ENCODE measurements at regions not wholly inside any gene's neighbourhood (a gene's known extent, or its start where the extent isn't known, plus 50 kb on each side); places are given as distances from the start of the nearest gene placed in this dataset.

DNA sequence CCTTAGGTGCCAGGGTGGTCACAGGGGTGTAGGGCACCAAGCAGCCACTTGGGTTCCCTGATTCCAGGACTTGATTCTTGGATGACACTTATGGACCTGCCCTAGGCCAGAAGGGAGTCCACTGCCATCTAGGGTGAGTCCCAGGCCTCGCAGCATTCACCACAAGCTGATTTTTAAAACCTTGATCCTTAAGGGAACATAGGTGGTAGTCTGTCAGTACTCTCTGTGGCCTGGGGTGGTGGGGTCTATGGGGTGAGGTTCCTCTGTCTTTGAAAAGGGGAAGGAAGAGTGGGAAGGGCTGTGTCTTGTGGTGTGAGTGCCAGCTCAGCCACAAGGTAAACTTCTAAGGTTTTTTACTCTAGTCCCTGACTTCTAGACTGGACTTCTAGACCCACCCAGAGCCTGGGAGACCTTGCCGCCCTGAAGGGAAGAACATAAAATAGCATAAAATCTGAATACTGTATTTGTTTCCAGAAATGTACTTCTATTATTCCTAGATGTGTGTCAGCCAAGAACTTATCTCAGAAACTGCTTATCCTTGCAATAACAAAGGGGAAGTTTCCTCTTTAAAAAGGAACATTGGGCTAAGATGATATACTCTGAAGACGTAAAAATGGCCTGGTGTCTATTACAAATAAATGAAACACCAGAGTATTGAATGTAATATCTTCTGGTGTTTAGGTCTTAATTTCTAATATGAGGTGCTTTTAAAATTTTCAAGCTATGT lies 757.3 kb downstream of the LTN1 start:
- DNase-seq (ENCODE audit: low read depth in 2 of 2), result no peak

DNA sequence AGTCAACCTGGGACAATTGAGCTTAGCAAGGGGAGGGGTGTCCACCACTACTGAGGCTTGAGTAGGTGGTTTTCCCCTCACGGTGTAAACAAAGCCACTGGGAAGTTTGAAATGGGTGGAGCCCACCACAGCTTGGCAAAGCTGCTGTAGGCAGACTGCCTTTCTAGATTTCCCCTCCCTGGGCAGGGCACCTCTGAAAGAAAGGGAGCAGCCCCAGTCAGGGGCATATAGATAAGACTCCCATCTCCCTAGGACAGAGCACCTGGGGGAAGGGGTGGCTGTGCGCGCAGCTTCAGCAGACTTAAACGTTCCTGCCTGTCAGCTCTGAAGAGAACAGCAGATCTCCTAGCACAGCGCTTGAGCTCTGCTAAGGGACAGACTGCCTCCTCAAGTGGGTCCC lies 758.4 kb downstream of the LTN1 start:
- DNase-seq (ENCODE audit: low read depth in 2 of 2), result no peak

DNA sequence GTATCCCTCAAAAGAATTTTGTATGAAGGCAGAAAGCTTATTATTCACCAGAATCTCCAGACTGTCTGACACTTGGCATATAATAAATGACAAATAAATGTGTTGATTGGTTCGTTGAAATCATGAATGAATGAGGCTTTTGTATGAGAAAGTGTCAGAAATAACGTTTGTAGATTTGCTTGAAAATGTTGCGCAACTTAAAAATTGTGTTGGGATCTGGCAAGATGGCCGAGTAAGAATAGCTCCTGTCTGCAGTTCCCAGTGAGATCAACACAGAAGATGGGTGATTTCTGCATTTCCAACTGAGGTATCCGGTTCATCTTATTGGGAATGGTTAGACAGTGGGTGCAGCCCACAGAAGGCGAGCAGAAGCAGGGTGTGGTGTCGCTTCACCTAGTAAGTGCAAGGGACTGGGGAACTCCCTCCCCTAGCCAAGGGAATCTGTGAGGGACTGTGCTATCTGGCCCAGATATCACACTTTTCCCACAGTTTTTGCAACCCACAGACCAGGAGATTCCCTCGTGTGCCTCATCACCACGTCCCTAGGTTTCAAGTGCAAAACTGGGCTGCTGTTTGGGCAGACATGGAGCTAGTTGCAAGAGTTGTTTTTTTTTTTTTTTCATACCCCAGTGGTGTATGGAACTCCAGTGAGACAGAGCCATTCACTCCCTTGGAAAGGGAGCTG lies 759.0 kb downstream of the LTN1 start:
- no peak for DNase-seq (ENCODE audit: low read depth in 2 of 2)

GRCh38 chr21:28230559-28230958 lies 762.1 kb downstream of the LTN1 start:
- DNase-seq (ENCODE audit: low read depth in 2 of 2), result no peak

- no peak for DNase-seq (ENCODE audit: low read depth in 2 of 2)
Measured at GRCh38 chr21:28229814-28230213, 762.9 kb downstream of the LTN1 start.

DNA sequence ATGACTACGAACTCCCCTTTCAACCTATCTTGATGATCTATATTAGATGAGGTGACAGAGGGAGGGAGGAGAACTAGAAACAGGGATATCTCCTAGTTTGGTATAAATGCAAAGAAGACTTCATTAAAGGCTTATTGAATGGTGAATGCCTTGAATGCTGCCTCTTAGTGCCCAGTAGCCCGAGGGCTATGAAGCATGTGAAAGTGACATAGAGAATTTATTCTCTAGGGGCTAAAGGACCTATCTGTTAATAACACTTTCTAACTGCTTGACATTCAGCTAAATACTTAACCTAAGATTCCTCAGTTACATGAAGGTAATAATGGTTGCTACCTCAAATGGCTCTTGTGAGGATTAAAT lies 764.1 kb downstream of the LTN1 start:
- no peak for DNase-seq (ENCODE audit: low read depth in 2 of 2)

DNA sequence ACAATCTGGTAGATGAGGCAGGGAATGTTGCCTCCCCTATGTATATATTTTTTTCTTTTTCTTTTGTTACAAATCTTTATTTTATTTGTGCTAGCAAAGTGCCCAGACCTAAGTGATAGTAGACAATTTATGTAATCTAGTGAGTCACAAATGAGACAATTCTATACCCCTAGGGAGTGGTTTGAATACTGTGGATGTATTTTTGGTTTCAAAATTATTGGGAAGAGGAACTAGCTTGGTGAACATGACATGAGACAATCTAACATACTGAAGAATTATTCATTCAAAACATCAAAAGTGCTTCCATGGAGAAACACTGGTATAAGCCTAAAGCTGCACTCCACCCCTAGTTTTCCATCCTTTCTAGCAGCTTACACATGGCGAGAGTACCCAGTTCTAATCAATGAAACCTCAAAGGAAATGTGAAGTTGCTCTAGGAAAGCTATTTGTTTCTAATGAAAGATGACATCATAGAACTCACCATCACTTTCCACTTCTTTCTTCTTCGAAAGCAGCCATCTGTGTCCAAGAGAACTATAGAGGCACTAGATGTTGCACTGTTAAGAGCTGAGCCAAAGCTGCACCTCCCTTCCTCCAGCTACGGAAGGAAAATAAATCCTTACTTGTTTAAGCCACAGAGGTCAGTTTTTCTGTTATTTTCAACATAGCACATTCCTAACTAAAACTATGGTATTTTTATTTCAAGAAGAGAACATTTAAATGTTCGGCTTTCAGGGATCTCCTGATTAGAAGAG lies 764.6 kb downstream of the LTN1 start:
- no peak for DNase-seq (ENCODE audit: low read depth in 2 of 2)

DNA sequence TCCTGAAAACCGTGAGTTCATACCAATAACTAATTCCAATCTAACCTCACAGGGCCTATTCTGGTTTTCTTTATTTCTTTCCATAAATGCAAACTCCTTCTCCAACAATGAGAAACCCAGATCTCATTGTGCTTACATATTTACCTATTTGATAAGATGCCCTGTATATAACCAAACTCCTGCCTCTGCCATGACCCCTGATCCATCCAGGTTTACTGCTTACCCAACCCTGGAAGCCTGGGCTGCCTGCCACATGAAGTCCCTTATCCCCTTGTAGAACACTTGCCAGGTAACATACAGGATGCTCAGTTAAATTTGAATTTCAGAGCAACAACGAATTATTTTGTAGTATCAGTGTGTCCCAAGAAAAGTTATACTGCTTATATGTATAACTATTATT lies 766.1 kb downstream of the LTN1 start:
- no peak for DNase-seq (ENCODE audit: low read depth in 2 of 2)

DNA sequence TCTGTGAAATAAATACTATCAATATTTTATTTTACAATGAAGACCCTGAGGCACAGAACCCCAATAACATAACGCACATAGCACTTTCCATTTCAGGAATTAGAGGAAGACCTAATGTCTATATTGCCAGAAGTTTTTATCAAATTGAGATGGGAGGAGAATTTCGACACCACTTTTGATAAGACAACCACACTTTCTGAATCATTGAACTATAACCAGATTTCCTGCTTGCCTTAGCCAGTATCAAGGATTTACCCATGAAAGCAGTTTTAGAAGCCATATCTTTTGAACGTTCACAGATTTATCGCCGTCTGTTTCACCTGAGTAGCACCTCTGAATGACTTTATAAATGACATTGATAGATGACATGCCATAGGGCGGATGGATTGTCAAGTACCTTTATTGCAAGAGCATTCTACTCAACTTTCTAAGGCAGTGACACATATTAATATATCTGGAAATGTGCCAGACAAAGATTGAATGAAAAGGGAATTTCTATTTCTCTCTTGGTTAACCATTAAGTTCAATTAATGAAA lies 768.4 kb downstream of the LTN1 start:
- no peak for DNase-seq (ENCODE audit: low read depth in 2 of 2)

DNA sequence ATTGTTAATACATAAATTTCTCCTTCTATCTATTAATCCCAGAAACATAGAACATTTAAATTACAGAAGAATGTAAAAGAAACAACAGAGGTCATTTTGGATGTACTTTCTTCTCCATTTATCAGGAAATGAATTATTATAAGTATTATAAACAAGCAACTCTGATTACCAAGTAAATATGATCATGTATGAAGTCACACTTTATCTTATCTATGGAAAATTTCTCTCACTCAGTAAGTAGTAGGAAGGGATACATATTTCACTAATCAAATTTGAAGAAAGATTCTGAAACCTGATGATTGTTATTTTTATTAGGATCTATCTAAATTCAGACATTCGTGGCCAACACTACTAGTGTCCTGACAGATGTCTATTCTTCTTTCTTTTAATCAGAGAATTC lies 770.7 kb downstream of the LTN1 start:
- DNase-seq (ENCODE audit: low read depth in 2 of 2), result no peak

DNA sequence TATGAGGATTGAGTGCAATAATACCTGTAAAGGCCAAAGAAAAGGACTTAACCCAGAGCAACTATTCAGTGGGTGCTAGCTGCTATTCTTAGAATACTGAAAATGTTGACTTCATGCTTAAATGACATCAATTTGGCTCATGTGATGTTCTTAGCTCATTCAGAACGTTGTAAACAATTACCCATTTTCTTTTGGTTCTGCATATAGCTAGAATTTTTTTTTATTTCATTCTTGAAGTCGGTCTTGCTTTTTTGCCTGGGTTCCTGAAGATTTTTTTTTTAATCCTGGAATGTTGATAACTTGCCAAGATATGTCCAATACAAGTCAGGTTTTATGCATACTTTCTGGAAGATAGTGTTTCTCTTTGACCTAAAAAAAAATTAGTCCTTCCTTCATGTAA lies 772.0 kb downstream of the LTN1 start:
- no peak for DNase-seq (ENCODE audit: low read depth in 2 of 2)

DNA sequence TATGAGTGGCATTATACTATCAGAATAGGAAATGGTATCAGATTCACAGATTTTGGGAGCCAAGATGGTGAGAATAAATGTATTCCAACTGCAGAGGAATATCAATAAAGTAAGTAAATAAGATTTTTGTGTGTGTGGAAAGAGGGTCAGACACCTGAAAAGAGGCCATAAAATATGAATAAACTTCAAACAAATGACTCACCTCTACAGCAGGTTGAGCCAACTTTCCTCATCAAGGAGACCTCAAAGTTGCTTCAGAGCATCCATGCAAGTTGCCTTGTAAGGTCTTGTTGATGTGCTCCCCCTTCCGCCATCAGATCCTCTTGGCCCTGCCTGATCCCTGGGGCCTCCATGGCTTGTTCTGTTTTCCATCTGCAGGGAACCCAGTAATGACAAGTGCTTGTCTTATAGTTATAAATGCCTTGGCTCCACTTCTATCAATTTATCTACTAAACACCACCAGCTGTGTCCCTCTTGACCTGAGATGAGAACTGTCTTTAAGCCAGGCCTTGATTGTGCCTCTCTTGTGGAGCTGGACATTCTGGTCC lies 775.6 kb downstream of the LTN1 start:
- no peak for DNase-seq (ENCODE audit: low read depth in 2 of 2)

DNA sequence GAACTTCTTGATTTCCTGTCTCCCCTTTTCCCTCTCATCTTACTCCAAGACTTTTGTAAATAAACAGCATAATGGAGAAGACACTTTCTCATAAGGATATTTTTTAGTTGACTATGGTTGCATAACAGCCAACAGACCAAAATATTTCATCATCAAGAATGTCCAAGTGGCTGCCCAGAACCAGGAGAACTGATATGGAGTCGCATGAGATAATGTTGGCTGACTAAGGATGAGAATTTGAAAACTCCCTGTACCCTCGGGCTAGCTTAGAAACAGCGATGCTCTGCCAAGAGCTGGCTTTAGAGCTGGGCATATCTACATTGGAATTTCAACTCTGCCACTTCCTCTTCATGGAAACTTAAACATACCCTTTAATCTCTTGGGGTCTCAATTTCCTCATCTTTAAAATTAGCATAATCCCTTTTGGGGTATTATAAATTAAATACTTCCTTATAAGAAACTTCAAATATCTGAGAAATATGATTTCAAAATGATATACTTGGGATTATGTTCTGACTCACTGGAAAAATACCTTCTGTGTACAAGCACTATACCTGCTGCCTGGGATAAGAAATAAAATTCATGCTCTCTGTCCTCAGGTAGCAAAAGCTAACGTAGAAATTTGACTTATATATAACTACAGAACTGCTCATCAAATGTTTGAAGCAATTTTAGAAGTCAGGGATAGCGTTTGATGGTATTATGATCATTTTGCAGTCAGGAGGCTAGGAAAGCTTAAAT lies 777.3 kb downstream of the LTN1 start:
- no peak for DNase-seq (ENCODE audit: low read depth in 2 of 2)

DNA sequence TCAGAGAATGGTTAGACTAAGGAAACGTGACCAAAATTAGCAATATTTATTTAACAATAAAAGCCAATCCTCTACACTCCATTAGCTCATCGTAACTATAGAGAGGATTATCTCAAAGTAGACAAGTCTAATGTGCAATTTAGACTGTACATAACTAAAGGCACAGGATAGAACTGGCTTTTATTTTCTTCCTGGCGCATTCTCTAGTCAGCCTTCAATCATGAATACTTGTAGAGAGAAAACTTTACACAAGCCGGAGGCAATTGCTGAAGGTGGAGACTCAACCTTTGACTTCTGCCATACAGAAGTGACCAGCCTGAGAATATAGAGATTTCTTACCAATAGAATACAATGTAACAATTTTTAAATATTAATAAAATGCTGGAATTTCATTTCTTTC lies 777.9 kb downstream of the LTN1 start:
- DNase-seq (ENCODE audit: low read depth in 2 of 2), result no peak

DNA sequence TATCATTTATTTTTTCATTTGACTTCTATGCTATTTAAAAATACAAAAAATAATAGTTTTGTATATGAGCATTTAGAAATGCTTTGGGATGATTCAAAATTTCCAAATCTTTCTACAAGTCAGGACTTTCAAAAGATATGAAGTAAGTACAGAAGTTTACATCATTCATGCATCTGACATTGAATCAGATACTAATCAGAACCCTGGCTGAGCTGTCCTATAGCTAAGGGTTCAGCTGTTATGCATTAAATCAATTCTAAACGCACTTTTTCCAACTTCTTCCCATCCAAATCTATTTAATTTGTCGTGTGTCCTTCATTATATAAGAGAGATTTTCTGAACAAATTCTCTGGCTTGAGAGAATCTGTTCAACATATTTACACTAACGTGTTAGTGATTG lies 779.4 kb downstream of the LTN1 start:
- no peak for DNase-seq (ENCODE audit: low read depth in 2 of 2)

- DNase-seq (ENCODE audit: low read depth in 2 of 2), result no peak
Measured at GRCh38 chr21:28212061-28212460, 780.6 kb downstream of the LTN1 start.

DNA sequence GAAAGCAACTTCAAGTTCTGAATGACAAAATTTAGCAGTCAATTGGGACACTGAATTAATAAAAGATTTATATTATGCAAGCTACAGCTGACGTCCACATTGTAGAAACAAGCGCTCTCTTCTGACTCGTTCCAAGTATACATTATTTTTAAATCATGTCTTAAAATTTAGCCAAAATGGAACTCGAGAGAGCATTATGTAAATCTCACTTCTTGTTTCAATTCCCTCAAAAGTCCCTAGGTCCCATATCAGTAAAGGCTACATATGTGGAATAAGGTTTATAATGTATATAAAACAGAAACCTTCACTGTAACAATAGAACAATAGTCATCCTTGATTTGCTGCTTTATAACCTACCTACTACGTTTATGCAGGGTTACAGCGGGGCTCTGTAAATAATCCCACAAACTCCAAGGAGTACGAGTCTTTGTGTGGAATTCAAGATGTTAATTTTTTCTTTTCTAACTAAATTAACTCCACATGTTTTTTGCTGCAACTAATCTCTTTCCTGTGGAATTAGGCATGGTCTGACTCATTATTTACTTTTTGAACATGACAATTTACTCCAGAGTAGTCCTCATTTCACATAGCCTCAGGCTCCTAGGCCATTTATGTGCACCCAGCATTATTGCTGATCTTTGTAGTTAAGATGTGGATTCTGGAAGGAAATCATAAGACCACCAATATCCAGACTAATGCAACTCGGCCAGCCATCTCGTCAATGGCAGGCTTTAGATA lies 785.1 kb downstream of the LTN1 start:
- DNase-seq (ENCODE audit: low read depth in 2 of 2), result no peak

- DNase-seq (ENCODE audit: low read depth in 2 of 2), result no peak
Measured at GRCh38 chr21:28200726-28201125, 792.0 kb downstream of the LTN1 start.

- no peak for DNase-seq (ENCODE audit: low read depth in 2 of 2)
Measured at GRCh38 chr21:28196981-28197380, 795.7 kb downstream of the LTN1 start.

- DNase-seq (ENCODE audit: low read depth in 2 of 2), result no peak
Measured at GRCh38 chr21:28193189-28193588, 799.5 kb downstream of the LTN1 start.

GRCh38 chr21:28186604-28187003 lies 806.1 kb downstream of the LTN1 start:
- no peak for DNase-seq (ENCODE audit: low read depth in 2 of 2)

All from stimulated activated CD8-positive, alpha-beta memory T cell treated with anti-CD3 and anti-CD28 coated beads, Interleukin-7, amount 100 ng/mL, for 4 hours (primary cell).